ENCODE measurements at regions not wholly inside any gene's neighbourhood (a gene's known extent, or its start where the extent isn't known, plus 50 kb on each side); places are given as distances from the start of the nearest gene placed in this dataset.

DNA sequence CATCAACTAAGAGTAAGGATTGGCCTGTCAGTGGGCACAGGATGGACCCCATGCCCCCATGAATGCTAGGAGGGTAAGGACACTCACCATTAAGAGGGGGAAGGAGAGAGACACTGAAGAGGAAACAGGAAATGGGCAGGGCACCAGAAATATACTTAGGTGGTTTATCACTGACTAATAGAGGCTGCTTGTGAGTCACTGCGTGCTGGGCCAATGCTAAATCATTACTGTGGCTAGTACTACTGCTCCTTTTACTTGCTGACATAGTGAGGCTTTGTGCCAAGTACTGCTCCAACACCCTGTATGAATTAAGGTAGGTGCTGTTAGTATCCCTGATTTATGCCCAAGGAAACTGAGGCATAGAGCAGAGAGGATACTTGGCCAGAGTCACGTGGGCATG lies 130.4 kb upstream of the FRMPD4 start:
- DNase-seq (ENCODE audit: extremely low spot score) = no peak
- POLR2A ChIA-PET = no interaction called here
- CTCF ChIA-PET = no interaction called here
- TF ChIP-seq ELF4 (IDR thresholded peaks at IDR 0.05) = no peak
- TF ChIP-seq ARNT (IDR thresholded peaks at IDR 0.05) = no peak
- TF ChIP-seq LEF1 (IDR thresholded peaks at IDR 0.05; ENCODE audit: borderline replicate concordance) = no peak
- TF ChIP-seq FOXM1 (IDR thresholded peaks at IDR 0.05; ENCODE audit: borderline replicate concordance) = no peak
- TF ChIP-seq FOXK2 (IDR thresholded peaks at IDR 0.05) = no peak
- no peak for TF ChIP-seq HDGF (IDR thresholded peaks at IDR 0.05; ENCODE audit: borderline replicate concordance)

DNA sequence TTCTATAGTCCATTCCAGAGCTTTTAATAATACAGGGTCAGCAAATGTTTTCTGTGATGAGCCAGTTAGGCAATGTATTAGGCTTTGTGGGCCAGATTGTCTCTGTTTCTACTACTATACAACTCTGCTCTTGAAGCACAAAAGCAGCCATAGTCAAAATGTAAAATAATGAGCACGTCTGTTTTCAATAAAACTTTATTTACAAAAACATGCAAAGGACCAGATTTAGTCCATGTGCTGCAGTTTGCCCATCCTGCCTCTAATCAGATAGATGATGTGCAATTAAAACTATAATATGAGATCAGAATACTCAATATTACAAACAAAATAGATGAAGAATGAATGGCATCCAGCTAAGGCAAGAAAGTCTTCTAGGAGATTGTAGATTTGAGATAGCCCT lies 127.8 kb upstream of the FRMPD4 start:
- no peak for TF ChIP-seq L3MBTL2 (conservative IDR thresholded peaks at IDR 0.05)
- TF ChIP-seq ZNF384 (IDR thresholded peaks at IDR 0.05) = no peak
- TF ChIP-seq HDGF (IDR thresholded peaks at IDR 0.05; ENCODE audit: borderline replicate concordance) = no peak
- TF ChIP-seq BHLHE40 (IDR thresholded peaks at IDR 0.05; ENCODE audit: borderline replicate concordance) = no peak
- TF ChIP-seq FOXK2 (IDR thresholded peaks at IDR 0.05) = no peak
- TF ChIP-seq, protein P1, sequence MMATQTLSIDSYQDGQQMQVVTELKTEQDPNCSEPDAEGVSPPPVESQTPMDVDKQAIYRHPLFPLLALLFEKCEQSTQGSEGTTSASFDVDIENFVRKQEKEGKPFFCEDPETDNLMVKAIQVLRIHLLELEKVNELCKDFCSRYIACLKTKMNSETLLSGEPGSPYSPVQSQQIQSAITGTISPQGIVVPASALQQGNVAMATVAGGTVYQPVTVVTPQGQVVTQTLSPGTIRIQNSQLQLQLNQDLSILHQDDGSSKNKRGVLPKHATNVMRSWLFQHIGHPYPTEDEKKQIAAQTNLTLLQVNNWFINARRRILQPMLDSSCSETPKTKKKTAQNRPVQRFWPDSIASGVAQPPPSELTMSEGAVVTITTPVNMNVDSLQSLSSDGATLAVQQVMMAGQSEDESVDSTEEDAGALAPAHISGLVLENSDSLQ (IDR thresholded peaks at IDR 0.05) = no peak
- TF ChIP-seq SP1 (IDR thresholded peaks at IDR 0.05) = no peak
- TF ChIP-seq FOXM1 (IDR thresholded peaks at IDR 0.05; ENCODE audit: borderline replicate concordance) = no peak
- no peak for TF ChIP-seq LEF1 (IDR thresholded peaks at IDR 0.05; ENCODE audit: borderline replicate concordance)
- TF ChIP-seq ELF4 (IDR thresholded peaks at IDR 0.05) = no peak
- TF ChIP-seq NFRKB (IDR thresholded peaks at IDR 0.05) = no peak
- TF ChIP-seq SUZ12 (IDR thresholded peaks at IDR 0.05) = no peak
- CTCF ChIA-PET = interaction anchor here (0.5 kb wide), 1 partner anchor 981 kb away, joined by 3 read pairs; no protein-coding TSS in a partner anchor
- POLR2A ChIA-PET = no interaction called here
- DNase-seq (ENCODE audit: extremely low spot score) = no peak

DNA sequence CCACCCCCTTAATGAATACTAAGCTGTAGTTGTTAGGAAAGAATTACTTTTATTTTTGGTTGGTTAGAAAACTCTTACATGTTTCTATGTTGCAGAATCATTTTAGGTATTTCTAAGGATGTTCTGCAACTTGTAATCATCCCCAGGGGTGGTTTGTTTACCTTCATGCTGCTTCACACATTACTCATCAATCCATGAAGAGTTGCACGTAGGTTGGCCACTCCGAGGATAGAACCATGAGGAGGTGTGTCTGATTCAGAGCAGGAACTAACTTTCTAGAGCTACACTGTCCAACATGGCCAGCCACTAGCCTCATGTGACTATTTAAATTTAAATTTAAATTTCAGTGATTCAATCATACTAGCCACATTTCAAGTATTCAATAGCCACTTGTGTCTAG lies 127.2 kb upstream of the FRMPD4 start:
- ChIA-PET POLR2A (no interaction called here), CTCF (interaction anchor here (0.5 kb wide), 1 partner anchor 980 kb away, joined by 3 read pairs; no protein-coding TSS in a partner anchor)
- DNase-seq (ENCODE audit: extremely low spot score) = no peak
- TF ChIP-seq ZNF384 (IDR thresholded peaks at IDR 0.05) (no peak), SP1 (IDR thresholded peaks at IDR 0.05) (no peak)

DNA sequence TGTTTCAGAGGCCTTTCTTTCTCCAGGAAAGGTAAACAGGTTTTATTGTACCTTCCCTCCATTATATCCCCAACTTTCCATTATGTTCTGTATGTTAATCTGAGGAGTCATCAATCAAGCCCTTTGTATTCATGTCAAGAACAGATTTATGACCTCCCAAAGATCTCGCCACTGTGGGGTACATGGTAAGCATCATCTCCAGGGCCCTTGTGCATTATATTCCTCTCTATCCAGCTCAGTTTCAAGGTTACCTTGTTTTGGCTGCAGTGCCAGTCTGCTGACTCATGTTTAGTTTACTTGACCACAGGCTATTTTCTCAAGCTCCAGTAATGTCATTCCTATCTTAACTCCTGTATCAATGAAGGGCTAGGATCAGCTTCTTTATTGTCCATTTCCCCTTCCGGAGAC lies 125.1 kb upstream of the FRMPD4 start:
- TF ChIP-seq SUZ12 (IDR thresholded peaks at IDR 0.05) (no peak), HDGF (IDR thresholded peaks at IDR 0.05; ENCODE audit: borderline replicate concordance) (no peak), FOXK2 (IDR thresholded peaks at IDR 0.05) (no peak), LEF1 (IDR thresholded peaks at IDR 0.05; ENCODE audit: borderline replicate concordance) (no peak), ARNT (IDR thresholded peaks at IDR 0.05) (no peak), ZNF384 (IDR thresholded peaks at IDR 0.05) (no peak), FOXM1 (IDR thresholded peaks at IDR 0.05; ENCODE audit: borderline replicate concordance) (no peak)
- CTCF ChIA-PET = no interaction called here
- POLR2A ChIA-PET = no interaction called here
- DNase-seq (ENCODE audit: extremely low spot score) = no peak

DNA sequence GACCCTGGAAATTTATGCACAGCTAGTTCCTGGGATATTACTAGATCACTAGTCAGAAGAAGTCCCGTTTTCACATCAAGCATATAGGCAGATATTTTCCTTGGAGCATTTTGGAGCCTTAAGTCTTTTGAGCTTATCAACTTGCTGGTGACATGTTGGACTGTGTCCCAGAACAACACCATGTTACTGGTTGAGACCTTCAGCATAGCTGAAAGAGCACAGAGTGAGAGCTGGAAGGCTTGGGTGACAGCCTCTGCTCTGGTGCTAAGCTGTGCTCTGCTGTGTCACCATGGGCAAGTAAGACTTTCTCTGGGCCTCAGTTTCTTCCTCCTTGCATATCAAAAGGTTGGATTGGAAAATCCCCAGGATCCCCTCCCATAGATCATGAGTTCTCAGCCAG lies 116.6 kb upstream of the FRMPD4 start:
- TF ChIP-seq TARDBP (IDR thresholded peaks at IDR 0.05) = no peak
- ChIA-PET POLR2A (no interaction called here), CTCF (no interaction called here)
- DNase-seq (ENCODE audit: extremely low spot score) = no peak

DNA sequence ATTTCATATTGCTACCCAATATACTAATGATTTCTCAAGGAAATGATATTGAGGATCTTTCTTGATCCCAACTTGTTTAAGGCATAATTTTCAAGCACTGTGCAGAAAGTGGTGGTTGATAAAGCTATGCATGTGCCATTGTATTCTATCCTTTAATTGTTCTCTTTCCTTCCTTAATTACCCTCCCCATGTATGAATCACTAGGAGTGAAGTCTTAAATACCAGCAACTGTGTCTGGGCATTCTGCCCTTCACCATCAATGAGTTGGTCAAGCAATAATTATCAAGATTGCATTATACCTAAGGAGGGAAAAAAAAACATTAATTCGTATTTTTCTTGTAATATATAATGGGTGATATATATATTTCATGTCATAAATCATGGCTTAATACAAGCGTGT lies 111.8 kb upstream of the FRMPD4 start:
- no peak for DNase-seq (ENCODE audit: extremely low spot score)
- TF ChIP-seq SP1 (IDR thresholded peaks at IDR 0.05) (no peak), NFRKB (IDR thresholded peaks at IDR 0.05) (no peak), L3MBTL2 (conservative IDR thresholded peaks at IDR 0.05) (no peak), LEF1 (IDR thresholded peaks at IDR 0.05; ENCODE audit: borderline replicate concordance) (no peak)
- ChIA-PET POLR2A (no interaction called here), CTCF (no interaction called here)

DNA sequence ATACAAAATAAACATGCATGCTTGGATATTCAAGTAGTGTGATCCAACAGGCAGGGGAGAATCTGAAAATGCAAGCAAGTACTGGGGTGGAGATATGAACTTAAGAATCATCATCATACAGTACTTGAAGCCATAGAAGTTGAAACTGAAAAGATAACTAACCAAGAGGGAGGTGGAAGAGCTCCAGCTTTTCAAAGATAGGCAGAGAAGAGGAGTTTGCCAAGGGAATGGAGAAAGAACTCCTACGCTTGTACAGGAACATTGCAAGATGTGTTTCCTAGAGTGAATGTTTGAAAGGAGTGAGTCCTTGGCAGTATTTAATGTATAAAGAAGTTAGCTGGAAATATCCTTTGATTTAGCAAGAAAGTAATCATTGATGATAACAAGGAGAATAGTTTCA lies 106.2 kb upstream of the FRMPD4 start:
- ChIA-PET POLR2A (no interaction called here), CTCF (no interaction called here)

DNA sequence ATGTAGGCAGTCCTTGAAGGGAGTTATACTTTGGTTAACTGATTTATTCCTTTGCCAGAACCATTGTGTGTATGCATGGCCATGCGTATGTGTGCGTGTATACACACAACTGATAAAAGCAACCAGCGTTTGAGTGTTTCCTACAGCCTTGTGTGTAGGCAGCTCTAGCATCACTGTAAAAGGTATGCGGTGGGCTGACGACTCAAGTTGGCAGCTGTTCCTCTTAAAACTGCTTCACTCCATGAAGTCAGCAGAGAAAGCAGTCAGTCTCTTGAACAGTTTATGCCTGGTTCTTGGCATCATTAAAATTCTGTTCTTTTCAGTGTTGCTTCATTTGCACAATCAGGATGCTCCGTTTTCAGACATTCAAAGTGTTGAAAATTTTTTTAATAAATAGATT lies 103.5 kb upstream of the FRMPD4 start:
- TF ChIP-seq HDGF (IDR thresholded peaks at IDR 0.05; ENCODE audit: borderline replicate concordance) (no peak), TARDBP (IDR thresholded peaks at IDR 0.05) (no peak), LEF1 (IDR thresholded peaks at IDR 0.05; ENCODE audit: borderline replicate concordance) (no peak), ARNT (IDR thresholded peaks at IDR 0.05) (no peak), NFRKB (IDR thresholded peaks at IDR 0.05) (no peak), ELF4 (IDR thresholded peaks at IDR 0.05) (no peak), ZNF384 (IDR thresholded peaks at IDR 0.05) (no peak), CTBP1 (IDR thresholded peaks at IDR 0.05; ENCODE audit: borderline replicate concordance) (no peak), BHLHE40 (IDR thresholded peaks at IDR 0.05; ENCODE audit: borderline replicate concordance) (no peak), FOXK2 (IDR thresholded peaks at IDR 0.05) (no peak)
- TF ChIP-seq, protein P1 (IDR thresholded peaks at IDR 0.05) = no peak
- CTCF ChIA-PET = no interaction called here
- POLR2A ChIA-PET = no interaction called here
- DNase-seq (ENCODE audit: extremely low spot score) = no peak

More for the DNA sequence above, 106.2 kb upstream of the FRMPD4 start:
- no peak for DNase-seq (ENCODE audit: extremely low spot score)
- TF ChIP-seq FOXA1 (IDR thresholded peaks at IDR 0.05) (no peak), SUZ12 (IDR thresholded peaks at IDR 0.05) (no peak), LEF1 (IDR thresholded peaks at IDR 0.05; ENCODE audit: borderline replicate concordance) (no peak), BHLHE40 (IDR thresholded peaks at IDR 0.05; ENCODE audit: borderline replicate concordance) (no peak), ARNT (IDR thresholded peaks at IDR 0.05) (no peak), FOXM1 (IDR thresholded peaks at IDR 0.05; ENCODE audit: borderline replicate concordance) (no peak), ZNF384 (IDR thresholded peaks at IDR 0.05) (no peak), CTBP1 (IDR thresholded peaks at IDR 0.05; ENCODE audit: borderline replicate concordance) (no peak), TARDBP (IDR thresholded peaks at IDR 0.05) (no peak), ELF4 (IDR thresholded peaks at IDR 0.05) (no peak), L3MBTL2 (conservative IDR thresholded peaks at IDR 0.05) (no peak), HDGF (IDR thresholded peaks at IDR 0.05; ENCODE audit: borderline replicate concordance) (no peak), FOXK2 (IDR thresholded peaks at IDR 0.05) (no peak), SP1 (IDR thresholded peaks at IDR 0.05) (no peak)
- TF ChIP-seq, protein P1 (IDR thresholded peaks at IDR 0.05) = no peak

Measured in HEK293T (cell line).